A673 (cell line): ENCODE measurements at regions not wholly inside any gene's neighbourhood (a gene's known extent, or its start where the extent isn't known, plus 50 kb on each side); places are given as distances from the start of the nearest gene placed in this dataset.

Experiments used
- BruUV-seq: library from RNA; stranded (reverse); fragments of 400-500 nt; replicated peaks from 2 replicates; lab custom pipeline; 2021; lab: Mats Ljungman, UMichigan
- CTCF ChIA-PET: fragments of 300-600 bp; sonication (Branson Sonifier 250); formaldehyde crosslinking; loops from one replicate; lab custom pipeline; 2022; ENCODE audit warnings: antibody characterized with exemption; lab: Charles Lee
- POLR2A ChIA-PET: fragments of 300-600 bp; sonication (Branson Sonifier 250); formaldehyde crosslinking; loops from one replicate; lab custom pipeline; 2022; ENCODE audit warnings: antibody characterized with exemption; ENCODE audit not compliant: low non-redundant PET; lab: Charles Lee
- DNase-seq: peaks from one replicate; pipeline ENCODE4 v3.0.0-alpha.2; 2015; ENCODE audit warnings: low spot score
- H3K27ac ChIP-seq: fragments of 200-600 bp; sonication (generic); 2 replicates; pipeline ENCODE4 v1.5.1; 2016; ENCODE audit warnings: mixed run types, low read depth, mild to moderate bottlenecking, mixed read lengths, antibody characterized with exemption, low read length; ENCODE audit not compliant: poor library complexity, severe bottlenecking
- H3K27me3 ChIP-seq: fragments of 200-600 bp; sonication (generic); replicated peaks from 2 replicates; pipeline ENCODE4 v1.6.1; 2017; ENCODE audit warnings: mixed run types, low read depth, mild to moderate bottlenecking, mixed read lengths, antibody characterized with exemption, low read length; ENCODE audit not compliant: insufficient read depth, poor library complexity
- H3K36me3 ChIP-seq: fragments of 200-600 bp; sonication (generic); 2 replicates; pipeline ENCODE4 v1.6.1; 2016; ENCODE audit warnings: mixed run types, mild to moderate bottlenecking, mixed read lengths, antibody characterized with exemption, low read length; ENCODE audit not compliant: insufficient read depth, poor library complexity, severe bottlenecking
- H3K4me1 ChIP-seq: fragments of 200-600 bp; sonication (generic); 2 replicates; pipeline ENCODE4 v1.6.1; 2017; ENCODE audit warnings: mixed run types, mild to moderate bottlenecking, mixed read lengths, antibody characterized with exemption, low read length; ENCODE audit not compliant: insufficient read depth, poor library complexity, severe bottlenecking
- H3K4me3 ChIP-seq: fragments of 200-600 bp; sonication (generic); 2 replicates; pipeline ENCODE4 v1.5.1; 2016; ENCODE audit warnings: low read depth, mixed run types, mild to moderate bottlenecking, mixed read lengths, low read length; ENCODE audit not compliant: poor library complexity, severe bottlenecking
- H3K9me3 ChIP-seq: fragments of 200-600 bp; sonication (generic); 2 replicates; pipeline ENCODE4 v1.6.1; 2016; ENCODE audit warnings: mixed run types, low read depth, mild to moderate bottlenecking, mixed read lengths, antibody characterized with exemption, low read length; ENCODE audit not compliant: poor library complexity, severe bottlenecking
- CTCF ChIP-seq: fragments of 300-800, 200-600 bp; sonication (generic); conservative IDR thresholded peaks from 2 replicates; pipeline ENCODE4 v1.5.1; 2017; ENCODE audit warnings: low read depth, mild to moderate bottlenecking, antibody characterized with exemption, low read length, moderate library complexity, mixed read lengths
- EZH2 ChIP-seq: fragments of 200-600 bp; sonication (generic); IDR thresholded peaks from 2 replicates; pipeline ENCODE4 v1.6.1; 2017; ENCODE audit warnings: borderline replicate concordance, low read depth, mild to moderate bottlenecking, mixed read lengths, antibody characterized with exemption, low read length; ENCODE audit not compliant: poor library complexity, severe bottlenecking
- intact Hi-C: fragments of 100-400 bp; cut with micrococcal nuclease; formaldehyde crosslinking; loops from one replicate; pipeline ENCODE4 v1.10.0; 2022; ENCODE audit not compliant: unreplicated experiment

GRCh38 chr20:53750827-53751619, 157.4 kb upstream of the ZNF217 start:
- TF ChIP-seq CTCF (no peak), EZH2 (no peak)
- Histone ChIP-seq H3K4me1 (peaks cover 59% of the 10 kb centered on the region), H3K4me3 (no peak overlapping the region), H3K27me3 (no peaks in the 10 kb centered on the region), H3K36me3 (no peaks in the 10 kb centered on the region), H3K9me3 (no peaks in the 10 kb centered on the region), H3K27ac (peak overlapping the region; percentile 75)
- intact Hi-C loops, result loop anchor here (5.0 to 10.0 kb wide), 4 partner anchors 76 to 194 kb away; partner anchors contain the start of gene ZNF217
- DNase-seq, result peak; percentile 81
- ChIA-PET CTCF (no interaction called here), POLR2A (interaction anchor here (0.6 kb wide), 1 partner anchor 13 kb away, joined by 8 read pairs; no protein-coding TSS in a partner anchor)
- no TSS peak for BruUV-seq

- Histone ChIP-seq H3K9me3 (no peaks in the 10 kb centered on the region), H3K36me3 (no peaks in the 10 kb centered on the region), H3K27ac (no peak overlapping the region), H3K4me3 (no peak overlapping the region), H3K4me1 (peaks cover 54% of the 10 kb centered on the region), H3K27me3 (no peaks in the 10 kb centered on the region)
- TF ChIP-seq EZH2, result no peak
- TF ChIP-seq CTCF, result no peak
- no TSS peak for BruUV-seq
- intact Hi-C loops, result no loop called here
- no peak for DNase-seq
- CTCF ChIA-PET, result no interaction called here
- POLR2A ChIA-PET, result no interaction called here
These were observed 155.9 kb upstream of the ZNF217 start for GRCh38 chr20:53749499-53749898.

GRCh38 chr20:53748821-53749421, 155.3 kb upstream of the ZNF217 start:
- POLR2A ChIA-PET, result no interaction called here
- peak; percentile 45 for DNase-seq
- TF ChIP-seq EZH2 (no peak), CTCF (no peak)
- no TSS peak for BruUV-seq
- no peak overlapping the region for H3K27ac ChIP-seq
- H3K4me3 ChIP-seq, result no peak overlapping the region
- H3K9me3 ChIP-seq, result no peaks in the 10 kb centered on the region
- H3K36me3 ChIP-seq, result no peaks in the 10 kb centered on the region
- no peaks in the 10 kb centered on the region for H3K27me3 ChIP-seq
- intact Hi-C loops, result no loop called here
- CTCF ChIA-PET, result no interaction called here
- peaks cover 48% of the 10 kb centered on the region for H3K4me1 ChIP-seq
